ENCODE measurements at regions not wholly inside any gene's neighbourhood (a gene's known extent, or its start where the extent isn't known, plus 50 kb on each side); places are given as distances from the start of the nearest gene placed in this dataset.
"Not testable (repeated sequence)": the region's sequence is repeated elsewhere in the genome, so short reads cannot be mapped to it uniquely, and the experiment has no call there.

DNA sequence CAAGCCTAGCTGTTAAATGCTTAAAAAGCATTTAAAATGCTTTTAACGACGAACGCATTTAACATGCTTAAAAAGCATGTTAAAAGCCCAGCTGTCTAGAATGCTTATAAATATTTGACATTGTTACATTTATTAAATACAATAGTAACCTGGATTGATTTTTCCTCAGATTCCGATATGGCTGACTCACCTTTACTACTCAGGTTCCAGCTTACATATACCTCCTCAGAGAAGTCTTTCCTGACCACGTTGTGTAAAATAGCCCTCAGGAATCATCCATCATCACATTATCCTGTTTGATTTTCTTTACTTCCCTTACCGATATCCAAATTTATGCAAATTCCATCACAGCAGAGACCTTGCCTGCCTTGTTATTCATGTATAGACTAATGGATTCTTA is 51.4 kb downstream of the SLC41A2 start:
- no peak for DNase-seq

- DNase-seq, result not testable (repeated sequence)
These were observed 52.6 kb downstream of the SLC41A2 start for GRCh38 chr12:104905446-104905845.

DNA sequence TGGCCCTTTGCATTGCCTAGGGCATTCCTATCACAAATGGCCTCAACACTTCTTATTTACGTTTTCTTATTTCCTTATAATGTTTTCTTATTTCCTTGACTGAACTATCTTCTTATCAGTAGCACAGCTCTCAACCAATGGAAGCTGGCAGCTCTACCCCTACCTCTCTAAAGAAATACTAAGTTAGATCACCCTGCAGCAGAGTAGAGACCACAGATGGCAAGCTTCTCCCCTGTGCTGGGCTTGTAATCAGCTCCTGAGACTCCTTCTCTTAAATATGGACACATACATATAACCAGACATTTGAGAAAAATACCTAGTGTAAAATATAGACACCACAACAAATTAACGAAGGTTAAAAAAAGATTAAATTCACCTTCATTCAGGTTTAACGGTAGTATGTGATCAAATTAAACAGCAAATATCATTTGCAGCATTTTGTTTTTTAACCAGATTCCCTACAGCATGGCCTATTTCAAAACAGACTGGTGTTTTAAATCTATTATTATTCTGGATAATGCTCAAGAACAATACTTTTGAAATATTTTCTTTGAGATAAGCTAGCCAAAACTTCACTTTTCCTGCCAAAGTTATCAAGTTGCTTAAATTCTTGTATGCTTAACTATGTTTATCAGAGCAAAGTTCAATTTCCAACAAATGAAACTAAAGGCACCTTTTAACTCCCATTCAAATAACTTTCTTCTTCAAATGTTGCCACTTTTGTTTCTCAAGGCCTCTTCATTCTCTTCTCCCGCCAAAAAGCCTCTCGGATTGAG is 54.3 kb downstream of the SLC41A2 start:
- no peak for DNase-seq

GRCh38 chr12:104902125-104902524 is 56.0 kb downstream of the SLC41A2 start:
- DNase-seq, result no peak

- no peak for DNase-seq
These were observed 61.4 kb downstream of the SLC41A2 start for GRCh38 chr12:104896710-104897109.

DNA sequence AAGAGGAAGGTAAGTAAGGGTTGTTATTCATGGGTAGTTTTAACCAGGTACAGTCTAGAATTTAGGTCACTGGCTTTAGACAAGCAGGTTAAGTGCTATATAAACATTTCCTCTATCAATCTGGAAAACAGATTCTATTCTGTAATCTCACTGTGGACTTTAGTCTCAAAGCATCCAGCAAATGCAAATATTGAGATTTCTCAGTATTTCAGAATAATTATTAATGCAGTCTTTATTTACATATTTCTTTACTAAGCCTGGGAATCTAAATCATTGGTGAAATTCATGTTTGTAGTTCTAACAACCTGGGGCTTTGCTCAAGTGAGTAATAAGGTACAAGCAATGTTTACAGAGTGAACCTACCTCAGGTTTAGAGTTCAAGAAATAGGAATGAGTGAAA is 61.9 kb downstream of the SLC41A2 start:
- no peak for DNase-seq

- no peak for DNase-seq
These were observed 62.7 kb downstream of the SLC41A2 start for GRCh38 chr12:104895415-104895814.

DNA sequence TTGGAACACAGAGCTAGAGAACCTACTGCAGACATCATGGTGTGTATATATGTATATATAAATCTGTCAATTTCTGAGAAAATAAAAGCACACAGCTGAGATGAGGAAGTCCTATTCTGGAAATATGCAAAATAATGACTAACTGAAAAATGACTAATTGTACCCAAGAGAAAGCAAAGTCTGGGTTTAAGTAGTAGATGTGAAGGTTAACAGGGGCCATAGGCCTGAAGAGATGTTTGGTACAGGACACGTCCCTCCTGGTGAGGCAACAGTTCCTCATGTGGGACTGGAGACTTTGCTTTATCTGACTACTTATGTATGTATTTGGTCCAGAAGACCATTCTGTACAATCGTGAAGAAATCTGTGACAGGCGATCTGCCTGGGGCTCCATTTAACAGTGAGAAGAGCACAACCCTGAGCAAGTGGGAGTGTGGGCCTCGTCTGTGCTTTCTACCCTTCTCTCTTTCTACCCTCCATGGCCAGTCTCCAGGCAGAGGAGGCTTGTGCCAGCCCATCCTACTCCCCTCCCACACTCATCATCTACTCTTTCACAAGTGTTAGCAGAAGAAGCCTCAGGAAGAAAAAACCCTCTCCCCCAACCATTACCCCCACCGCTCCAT is 67.5 kb downstream of the SLC41A2 start:
- DNase-seq, result no peak

GRCh38 chr12:104889735-104890134 is 68.4 kb downstream of the SLC41A2 start:
- no peak for DNase-seq

- DNase-seq, result no peak
These were observed 69.2 kb downstream of the SLC41A2 start for GRCh38 chr12:104888892-104889291.

- DNase-seq, result no peak
These were observed 69.6 kb downstream of the SLC41A2 start for GRCh38 chr12:104888481-104888880.

DNA sequence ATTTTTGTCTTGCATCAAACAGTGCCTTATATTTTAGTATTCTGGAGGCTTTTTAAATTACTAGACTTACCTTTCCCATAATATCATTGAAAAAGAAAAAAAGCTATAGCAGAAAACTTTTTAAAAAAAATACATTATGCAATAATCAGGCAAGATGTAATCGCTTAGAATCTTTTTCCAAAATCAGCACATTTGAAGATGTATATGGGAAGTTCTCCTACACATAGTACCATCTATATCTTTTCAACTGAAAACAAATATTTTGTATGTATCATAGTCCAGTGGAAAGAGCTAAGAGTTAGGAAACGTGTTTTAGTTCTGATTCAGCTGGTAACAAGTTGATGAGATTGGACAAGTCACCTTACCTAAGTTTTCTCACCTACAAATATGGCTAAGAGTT is 70.6 kb downstream of the SLC41A2 start:
- no peak for DNase-seq

DNA sequence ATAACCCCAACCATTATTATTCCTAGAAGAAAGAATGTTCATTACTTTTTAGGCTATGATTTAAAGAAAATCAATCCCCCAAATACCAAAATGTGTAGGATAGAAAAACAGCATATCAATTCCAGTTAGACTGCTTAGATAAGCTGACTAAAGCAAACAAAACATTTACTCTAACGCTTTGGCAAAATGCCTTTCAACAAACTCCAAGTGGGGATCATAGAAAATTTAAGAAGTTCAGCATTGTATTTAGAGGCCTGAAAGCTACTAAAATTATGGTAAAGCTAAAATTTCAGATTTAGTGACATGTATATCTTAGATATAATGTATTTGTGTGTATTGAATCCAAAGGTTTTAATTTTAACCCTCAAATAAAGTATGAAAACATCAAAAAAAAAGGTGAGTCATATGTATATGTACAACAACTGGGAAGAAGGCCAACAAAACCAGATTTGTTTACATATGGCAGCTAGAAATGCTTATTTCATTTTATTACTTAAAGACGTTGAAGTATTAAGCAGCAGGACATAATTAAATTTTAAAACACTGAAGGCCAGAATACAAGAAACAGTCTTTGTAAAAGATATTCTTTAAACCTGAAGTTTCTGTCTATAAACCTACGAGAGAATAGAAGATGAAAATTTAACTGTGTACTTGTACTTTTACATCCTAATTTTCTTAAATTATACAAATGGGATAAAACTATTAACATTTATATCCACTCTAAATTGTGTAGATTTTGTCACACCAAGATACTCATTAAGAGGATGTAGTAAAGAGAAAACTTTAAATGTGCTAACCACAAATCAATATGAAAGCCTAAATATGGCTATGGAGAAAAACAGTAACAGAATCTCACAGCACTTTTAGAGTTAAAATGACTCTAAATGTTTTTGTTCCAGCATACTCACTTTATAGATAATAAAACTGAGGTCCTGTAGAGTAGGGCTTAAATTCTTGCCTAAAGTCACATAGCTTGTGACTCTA is 71.4 kb downstream of the SLC41A2 start:
- no peak for DNase-seq

DNA sequence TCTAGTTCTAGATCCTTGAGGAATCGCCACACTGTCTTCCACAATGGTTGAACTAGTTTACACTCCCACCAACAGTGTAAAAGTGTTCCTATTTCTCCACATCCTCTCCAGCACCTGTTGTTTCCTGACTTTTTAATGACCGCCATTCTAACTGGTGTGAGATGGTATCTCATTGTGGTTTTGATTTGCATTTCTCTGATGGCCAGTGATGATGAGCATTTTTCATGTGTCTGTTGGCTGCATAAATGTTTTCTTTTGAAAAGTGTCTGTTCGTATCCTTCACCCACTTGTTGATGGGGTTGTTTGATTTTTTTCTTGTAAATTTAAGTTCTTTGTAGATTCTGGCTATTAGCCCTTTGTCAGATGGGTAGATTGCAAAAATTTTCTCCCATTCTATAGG is 79.2 kb downstream of the SLC41A2 start:
- not testable (repeated sequence) for DNase-seq

DNA sequence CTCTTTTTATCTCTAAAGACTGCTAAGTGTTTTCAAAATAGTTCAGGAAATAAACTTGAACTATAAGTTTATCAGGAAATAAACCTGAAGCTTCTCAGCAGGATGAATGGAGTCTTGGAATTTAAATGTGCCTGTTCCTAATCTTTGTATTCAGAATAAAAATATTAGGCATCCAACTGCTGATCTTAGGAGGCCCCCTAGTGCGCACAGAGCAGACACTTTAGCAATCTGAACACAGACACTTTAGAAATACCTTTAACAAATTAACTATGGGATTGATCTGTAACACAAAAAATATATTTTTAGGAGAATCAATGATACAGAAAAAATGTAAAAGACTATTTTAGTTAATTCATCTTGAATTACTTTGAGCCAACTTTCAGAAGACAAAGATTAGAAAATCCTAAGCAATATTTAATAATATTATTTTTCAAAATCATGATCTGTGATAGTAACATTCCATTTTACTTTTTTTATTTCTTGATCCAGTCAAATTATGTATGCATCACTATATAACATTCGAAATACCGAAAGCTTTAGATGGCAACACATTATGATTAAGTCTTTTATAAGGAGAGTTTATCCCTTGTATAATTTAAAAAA is 80.9 kb downstream of the SLC41A2 start:
- DNase-seq, result peak; percentile 32

DNA sequence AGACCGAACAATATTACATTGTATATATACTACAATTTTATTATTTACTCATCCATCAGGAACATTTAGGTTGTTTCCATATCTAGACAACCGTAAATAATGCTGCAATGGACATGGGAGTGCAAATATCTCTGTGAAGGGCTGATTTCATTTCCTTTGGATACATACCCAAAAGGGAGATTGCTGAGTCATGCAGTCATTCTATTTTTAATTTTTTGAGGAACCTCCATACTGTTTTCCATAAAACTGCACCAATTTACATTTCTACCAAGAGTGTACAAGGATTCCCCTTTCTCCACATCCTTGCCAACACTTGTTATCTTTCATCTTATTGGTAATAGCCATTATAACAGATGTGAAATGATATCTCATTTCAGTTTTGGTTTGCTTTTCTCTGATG is 84.7 kb downstream of the SLC41A2 start:
- no peak for DNase-seq

DNA sequence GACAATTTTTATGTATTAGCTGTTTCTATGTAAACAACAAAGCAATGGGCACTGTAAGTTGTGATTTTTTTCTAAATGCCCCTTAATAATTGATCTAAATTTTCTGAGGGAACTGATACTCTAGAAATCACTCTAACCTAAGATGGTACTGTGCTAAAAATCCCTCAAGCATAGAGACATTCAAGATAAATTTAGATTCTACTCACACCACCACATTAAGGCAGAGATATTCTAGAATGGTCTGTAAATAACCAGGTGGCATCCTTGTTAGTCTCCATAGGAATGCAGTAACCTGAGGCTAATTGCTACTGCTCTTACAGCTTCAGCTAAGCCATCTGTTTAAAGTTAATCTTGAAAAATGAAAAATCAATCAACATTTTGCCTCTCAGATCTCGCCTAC is 87.3 kb downstream of the SLC41A2 start:
- DNase-seq, result no peak

DNA sequence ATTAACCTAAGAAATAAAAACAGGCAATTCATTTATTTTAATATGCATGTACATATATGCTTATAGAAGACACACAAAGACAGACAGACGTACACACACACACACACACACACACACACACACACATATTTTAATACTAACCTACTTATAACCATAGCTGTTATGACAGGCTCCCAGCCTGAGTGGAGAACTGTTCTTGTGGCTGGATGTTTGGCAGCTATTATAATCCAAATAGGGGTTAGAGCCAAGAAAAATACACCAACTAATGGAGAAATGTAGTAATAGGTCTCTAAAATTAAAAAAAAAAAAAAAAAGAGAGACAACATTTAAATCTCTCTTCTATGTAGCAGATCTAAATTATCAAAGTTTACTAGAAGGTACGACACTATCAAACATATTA is 91.8 kb downstream of the SLC41A2 start:
- DNase-seq, result no peak

GRCh38 chr12:104865080-104865479 is 93.0 kb downstream of the SLC41A2 start:
- DNase-seq, result no peak

DNA sequence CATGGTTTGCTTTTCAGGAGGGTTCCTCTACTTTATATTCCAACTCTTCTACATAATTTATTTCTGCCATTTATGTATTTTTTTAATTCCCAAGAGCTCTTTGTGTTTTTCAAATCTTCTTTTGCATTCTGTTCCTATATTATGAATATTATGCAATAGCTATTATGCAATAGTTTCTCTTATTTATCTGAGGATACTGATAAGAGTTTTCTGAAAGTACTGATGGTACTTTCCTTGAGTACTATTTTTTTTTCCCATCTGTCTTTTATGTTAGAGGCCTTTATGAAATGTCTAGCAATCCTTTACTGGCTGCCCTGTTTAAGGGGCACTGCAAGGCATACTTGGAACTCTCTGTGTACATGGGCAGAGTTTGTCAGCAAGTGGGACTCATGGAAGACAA is 93.4 kb downstream of the SLC41A2 start:
- no peak for DNase-seq

GRCh38 chr12:104863296-104863948 is 94.7 kb downstream of the SLC41A2 start:
- no peak for DNase-seq

Measured in activated naive CD4-positive, alpha-beta T cell treated with anti-CD3 and anti-CD28 coated beads, Interleukin-2, amount 50 U/mL, for 16 hours (primary cell).